Mesenchymal stem cell (in vitro differentiated cells and primary cell): ENCODE measurements at regions not wholly inside any gene's neighbourhood (a gene's known extent, or its start where the extent isn't known, plus 50 kb on each side); places are given as distances from the start of the nearest gene placed in this dataset.
"Not testable (repeated sequence)": the region's sequence is repeated elsewhere in the genome, so short reads cannot be mapped to it uniquely, and the experiment has no call there.

Experiments
- DNase-seq: peaks from one replicate; pipeline ENCODE4 v3.0.0-alpha.2; 2013
- H2AFZ ChIP-seq: one replicate; pipeline ENCODE4 v1.6.1; 2013; ENCODE audit warnings: low read depth, mild to moderate bottlenecking, control low read depth, inconsistent platforms, low read length, moderate library complexity
- H2AK5ac ChIP-seq: 2 replicates; pipeline ENCODE4 v1.6.1; 2013; ENCODE audit warnings: low read length, moderate library complexity, mild to moderate bottlenecking, inconsistent platforms; ENCODE audit not compliant: severe bottlenecking
- H2BK120ac ChIP-seq: one replicate; pipeline ENCODE4 v1.6.1; 2013; ENCODE audit warnings: low read depth, mild to moderate bottlenecking, inconsistent platforms, low read length, moderate library complexity
- H2BK12ac ChIP-seq, 2 experiments: one replicate each; pipeline ENCODE4 v1.6.1; 2013; ENCODE audit warnings: inconsistent platforms in 2 of 2, low read length in 2 of 2, mild to moderate bottlenecking in 2 of 2, moderate library complexity in 2 of 2, control low read depth in 1 of 2
- H2BK15ac ChIP-seq: one replicate; pipeline ENCODE4 v1.6.1; 2013; ENCODE audit warnings: mild to moderate bottlenecking, low read depth, inconsistent platforms; ENCODE audit not compliant: poor library complexity, severe bottlenecking
- H2BK5ac ChIP-seq: 2 replicates; pipeline ENCODE4 v1.6.1; 2013; ENCODE audit warnings: low read depth, mild to moderate bottlenecking, low read length, control low read depth, inconsistent platforms; ENCODE audit not compliant: poor library complexity, severe bottlenecking
- H3K14ac ChIP-seq, 2 experiments: one replicate each; pipeline ENCODE4 v1.6.1; 2013; ENCODE audit warnings: inconsistent platforms in 2 of 2, low read length in 2 of 2, control low read depth in 1 of 2, mild to moderate bottlenecking in 1 of 2, moderate library complexity in 1 of 2
- H3K18ac ChIP-seq, 2 experiments: one replicate each; pipeline ENCODE4 v1.6.1; 2013; ENCODE audit warnings: inconsistent platforms in 2 of 2, low read length in 2 of 2, control low read depth in 1 of 2, low read depth in 1 of 2, mild to moderate bottlenecking in 1 of 2
- H3K23ac ChIP-seq, 2 experiments: one replicate each; pipeline ENCODE4 v1.6.1; 2013; ENCODE audit warnings: inconsistent platforms in 2 of 2, low read length in 2 of 2, mild to moderate bottlenecking in 2 of 2, moderate library complexity in 2 of 2, control low read depth in 1 of 2
- H3K27ac ChIP-seq: 2 replicates; pipeline ENCODE4 v1.5.1; 2013; ENCODE audit warnings: mild to moderate bottlenecking, moderate library complexity, low read length, control low read depth, inconsistent platforms; ENCODE audit not compliant: poor library complexity, severe bottlenecking
- H3K27me3 ChIP-seq, 2 experiments: 2 replicates each; pipeline versions ENCODE4 v1.6.1 to v1.7.0; 2013; ENCODE audit warnings: low read length in 2 of 2, mild to moderate bottlenecking in 2 of 2, moderate library complexity in 2 of 2, control low read depth in 1 of 2, inconsistent platforms in 1 of 2; ENCODE audit not compliant: control insufficient read depth in 1 of 2, insufficient read depth in 1 of 2
- H3K36me3 ChIP-seq, 2 experiments: 2 replicates each; pipeline versions ENCODE4 v1.6.1 to v1.7.0; 2013; ENCODE audit warnings: low read length in 2 of 2, control low read depth in 1 of 2, inconsistent platforms in 1 of 2, low read depth in 1 of 2, mild to moderate bottlenecking in 1 of 2; ENCODE audit not compliant: insufficient read depth in 2 of 2, control insufficient read depth in 1 of 2
- H3K4ac ChIP-seq, 2 experiments: one replicate each; pipeline ENCODE4 v1.6.1; 2013; ENCODE audit warnings: inconsistent platforms in 2 of 2, low read length in 2 of 2, mild to moderate bottlenecking in 2 of 2, moderate library complexity in 2 of 2, control low read depth in 1 of 2, low read depth in 1 of 2
- H3K4me1 ChIP-seq: 2 replicates; pipeline ENCODE4 v1.6.1; 2013; ENCODE audit warnings: low read depth, low read length, control low read depth; ENCODE audit not compliant: control insufficient read depth, insufficient read depth
- H3K4me2 ChIP-seq: 2 replicates; pipeline ENCODE4 v1.6.1; 2013; ENCODE audit warnings: low read length, mild to moderate bottlenecking, inconsistent platforms; ENCODE audit not compliant: poor library complexity, severe bottlenecking
- H3K4me3 ChIP-seq, 2 experiments: 2 replicates each; pipeline versions ENCODE4 v1.5.1 to v1.7.0; 2013; ENCODE audit warnings: low read length in 2 of 2, mild to moderate bottlenecking in 2 of 2, control low read depth in 1 of 2, low read depth in 1 of 2; ENCODE audit not compliant: insufficient read depth in 1 of 2
- H3K79me1 ChIP-seq: replicated peaks from 2 replicates; pipeline ENCODE4 v1.6.1; 2013; ENCODE audit warnings: mild to moderate bottlenecking, control low read depth, low read length, inconsistent platforms; ENCODE audit not compliant: poor library complexity, severe bottlenecking
- H3K9ac ChIP-seq: 2 replicates; pipeline ENCODE4 v1.7.0; 2013; ENCODE audit warnings: mild to moderate bottlenecking, low read length, moderate library complexity
- H3K9me3 ChIP-seq: 2 replicates; pipeline ENCODE4 v1.7.0; 2013; ENCODE audit warnings: mild to moderate bottlenecking, low read length; ENCODE audit not compliant: control insufficient read depth
- H4K8ac ChIP-seq: one replicate; pipeline ENCODE4 v1.6.1; 2013; ENCODE audit warnings: inconsistent platforms, mild to moderate bottlenecking, low read length, moderate library complexity
- H4K91ac ChIP-seq: one replicate; pipeline ENCODE4 v1.6.1; 2013; ENCODE audit warnings: mild to moderate bottlenecking, low read length, inconsistent platforms
- WGBS: methylation state at CpG from one replicate; pipeline ENCODE4 v1.1.7; 2013; ENCODE audit warnings: mixed read lengths; 5-methylcytosine and 5-hydroxymethylcytosine counted together

- not testable (repeated sequence) for H3K36me3 ChIP-seq, H3K4me2 ChIP-seq, H2BK5ac ChIP-seq, H3K27me3 ChIP-seq, H3K27ac ChIP-seq, H4K91ac ChIP-seq, H4K8ac ChIP-seq, H3K4ac ChIP-seq, H3K18ac ChIP-seq, H2AK5ac ChIP-seq, H3K4me1 ChIP-seq, H3K9ac ChIP-seq, H3K4me3 ChIP-seq, H3K79me1 ChIP-seq, H3K9me3 ChIP-seq, H3K23ac ChIP-seq, H2BK12ac ChIP-seq, H2BK15ac ChIP-seq, DNase-seq, H2AFZ ChIP-seq, H3K14ac ChIP-seq, H2BK120ac ChIP-seq
- 86% methylated on average over 1 of the region's 2 CpGs for WGBS
These were observed 1093.1 kb upstream of the DEFB115 start for GRCh38 chr20:30164389-30164788.

GRCh38 chr20:30167540-30167939 is 1089.9 kb upstream of the DEFB115 start:
- Histone ChIP-seq H2AFZ (no peak overlapping the region), H3K79me1 (no peaks in the 10 kb centered on the region), H2AK5ac (no peak overlapping the region), H3K18ac (no peak overlapping the region), H3K4me2 (no peak overlapping the region), H3K27me3 (no peaks in the 10 kb centered on the region), H3K9ac (no peak overlapping the region), H3K14ac (no peak overlapping the region), H3K36me3 (no peaks in the 10 kb centered on the region), H3K9me3 (no peaks in the 10 kb centered on the region), H2BK120ac (no peak overlapping the region), H2BK12ac (no peak overlapping the region), H4K91ac (no peak overlapping the region), H3K27ac (no peak overlapping the region), H2BK5ac (no peak overlapping the region), H4K8ac (no peak overlapping the region), H3K4ac (no peak overlapping the region), H3K4me1 (no peaks in the 10 kb centered on the region), H2BK15ac (no peak overlapping the region), H3K23ac (no peak overlapping the region), H3K4me3 (no peak overlapping the region)
- DNase-seq: no peak
- 89% methylated on average over 22 of the region's 22 CpGs for whole genome bisulfite sequencing

- 84% methylated on average over 50 of the region's 50 CpGs for WGBS
- H3K4ac ChIP-seq: no peak overlapping the region
- H3K9me3 ChIP-seq: no peaks in the 10 kb centered on the region
These were observed 1089.3 kb upstream of the DEFB115 start for GRCh38 chr20:30168025-30168799.

GRCh38 chr20:30168800-30169138 is 1088.7 kb upstream of the DEFB115 start:
- Histone ChIP-seq H3K18ac (no peak overlapping the region), H3K14ac (no peak overlapping the region), H4K91ac (no peak overlapping the region), H3K4ac (no peak overlapping the region), H2BK5ac (no peak overlapping the region), H3K27me3 (no peaks in the 10 kb centered on the region), H3K27ac (no peak overlapping the region), H2AK5ac (no peak overlapping the region), H3K23ac (no peak overlapping the region), H3K9ac (no peak overlapping the region), H2BK12ac (no peak overlapping the region), H2BK120ac (no peak overlapping the region), H3K4me3 (no peak overlapping the region), H3K79me1 (no peaks in the 10 kb centered on the region), H4K8ac (no peak overlapping the region), H3K4me2 (no peak overlapping the region), H3K9me3 (no peaks in the 10 kb centered on the region), H3K36me3 (no peaks in the 10 kb centered on the region), H3K4me1 (no peaks in the 10 kb centered on the region), H2BK15ac (no peak overlapping the region), H2AFZ (no peak overlapping the region)
- DNase-seq: no peak
- WGBS: 83% methylated on average over 11 of the region's 11 CpGs

More at GRCh38 chr20:30168025-30168799, 1089.3 kb upstream of the DEFB115 start:
- no peak overlapping the region for H2BK120ac ChIP-seq
- no peak overlapping the region for H3K23ac ChIP-seq
- H3K79me1 ChIP-seq: no peaks in the 10 kb centered on the region
- H2BK12ac ChIP-seq: no peak overlapping the region
- no peaks in the 10 kb centered on the region for H3K27me3 ChIP-seq
- no peak overlapping the region for H4K91ac ChIP-seq
- H2AK5ac ChIP-seq: no peak overlapping the region
- no peak overlapping the region for H3K4me3 ChIP-seq
- H3K36me3 ChIP-seq: no peaks in the 10 kb centered on the region
- no peaks in the 10 kb centered on the region for H3K4me1 ChIP-seq
- H4K8ac ChIP-seq: no peak overlapping the region
- no peak overlapping the region for H3K27ac ChIP-seq
- DNase-seq: no peak
- no peak overlapping the region for H3K14ac ChIP-seq
- H2AFZ ChIP-seq: no peak overlapping the region
- no peak overlapping the region for H2BK15ac ChIP-seq
- H3K4me2 ChIP-seq: no peak overlapping the region
- H2BK5ac ChIP-seq: no peak overlapping the region
- H3K9ac ChIP-seq: no peak overlapping the region
- H3K18ac ChIP-seq: no peak overlapping the region
